B cell (primary cell): ENCODE measurements at regions not wholly inside any gene's neighbourhood (a gene's known extent, or its start where the extent isn't known, plus 50 kb on each side); places are given as distances from the start of the nearest gene placed in this dataset.

ENCODE experiments used
- ATAC-seq: fragments of 200-7000 bp; cut with Tn5 transposase; one replicate; pipeline ENCODE4 v1.10.0; 2021; ENCODE audit warnings: low read depth, mild to moderate bottlenecking, moderate number of reproducible peaks, moderate library complexity
- CTCF ChIA-PET: fragments of 350-600 bp; sonication (Branson Sonifier 250); formaldehyde crosslinking; loops from one replicate; lab custom pipeline; 2021; ENCODE audit warnings: antibody characterized with exemption, inconsistent platforms; lab: Charles Lee
- POLR2A ChIA-PET: fragments of 350-600 bp; sonication (Branson Sonifier 250); formaldehyde crosslinking; loops from one replicate; lab custom pipeline; 2021; ENCODE audit warnings: antibody characterized with exemption; lab: Charles Lee
- DNase-seq: peaks from one replicate; pipeline ENCODE4 v3.0.0; 2013
- H2AFZ ChIP-seq: 2 replicates; pipeline ENCODE4 v1.6.1; 2012; ENCODE audit warnings: mild to moderate bottlenecking, low read depth, low read length; ENCODE audit not compliant: insufficient read depth, poor library complexity, severe bottlenecking
- H3K27ac ChIP-seq, 2 donors: 1 replicate in 1 of 2; 2 replicates in 1 of 2; pipeline ENCODE4 v1.5.1; 2012 to 2013; ENCODE audit warnings: low read length in 2 of 2, mild to moderate bottlenecking in 2 of 2, moderate library complexity in 1 of 2
- H3K27me3 ChIP-seq, 4 experiments: fragments of 200-600 bp in 1 of 4; sonication (generic) in 1 of 4; replicated peaks in 1 of 4; 1 replicate in 2 of 4; 2 replicates in 2 of 4; pipeline versions ENCODE4 v1.6.1 to v1.7.0; 2013 to 2016; ENCODE audit warnings: low read length in 3 of 4, mild to moderate bottlenecking in 2 of 4, mixed read lengths in 1 of 4, moderate library complexity in 1 of 4; ENCODE audit not compliant: insufficient read depth in 4 of 4, control insufficient read depth in 3 of 4; ENCODE audit errors: control extremely low read depth in 1 of 4
- H3K36me3 ChIP-seq, 2 experiments: replicated peaks in 1 of 2; 1 replicate in 1 of 2; 2 replicates in 1 of 2; pipeline versions ENCODE4 v1.6.1 to v1.7.1; 2013; ENCODE audit warnings: low read length in 1 of 2; ENCODE audit not compliant: insufficient read depth in 2 of 2, control insufficient read depth in 1 of 2; ENCODE audit errors: control extremely low read depth in 1 of 2, extremely low read depth in 1 of 2
- H3K4me1 ChIP-seq, 2 donors: fragments of 200-600 bp in 1 of 2; sonication (generic) in 1 of 2; 1 replicate in 1 of 2; 2 replicates in 1 of 2; pipeline versions ENCODE4 v1.5.1 to v1.6.1; 2013 to 2017; ENCODE audit warnings: low read length in 2 of 2; ENCODE audit not compliant: control insufficient read depth in 2 of 2, insufficient read depth in 2 of 2
- H3K4me2 ChIP-seq: replicated peaks from 2 replicates; pipeline ENCODE3; 2012; ENCODE audit warnings: mild to moderate bottlenecking, low read depth, low read length; ENCODE audit not compliant: poor library complexity, severe bottlenecking
- H3K4me3 ChIP-seq, 5 experiments: fragments of 200-600 bp in 1 of 5; sonication (generic) in 1 of 5; 1 replicate in 3 of 5; 2 replicates in 2 of 5; pipeline versions ENCODE4 v1.5.1 to v1.7.0; 2011 to 2016; ENCODE audit warnings: low read length in 4 of 5, mild to moderate bottlenecking in 4 of 5, low read depth in 2 of 5, control low read depth in 1 of 5, moderate library complexity in 1 of 5; ENCODE audit not compliant: insufficient read depth in 1 of 5; ENCODE audit errors: control extremely low read depth in 1 of 5, extremely low read depth in 1 of 5
- H3K79me2 ChIP-seq: fragments of 200-600 bp; sonication (generic); one replicate; pipeline ENCODE4 v1.6.0; 2016; ENCODE audit warnings: low read length; ENCODE audit not compliant: control insufficient read depth, insufficient read depth
- H3K9ac ChIP-seq: fragments of 200-600 bp; sonication (generic); 2 replicates; pipeline ENCODE4 v1.6.1; 2017; ENCODE audit warnings: mild to moderate bottlenecking, low read length, moderate library complexity
- H3K9me3 ChIP-seq, 3 donors: one replicate each; pipeline versions ENCODE4 v1.6.1 to v1.7.1; 2013; ENCODE audit warnings: low read length in 2 of 3; ENCODE audit not compliant: control insufficient read depth in 2 of 3, insufficient read depth in 1 of 3; ENCODE audit errors: control extremely low read depth in 1 of 3
- H4K20me1 ChIP-seq: 2 replicates; pipeline ENCODE4 v1.6.0; 2012; ENCODE audit warnings: mild to moderate bottlenecking, low read length; ENCODE audit not compliant: insufficient read depth, control insufficient read depth, poor library complexity, severe bottlenecking
- H3K27ac Mint-ChIP-seq: one replicate; pipeline ENCODE4 v1.8.0; 2021; ENCODE audit warnings: mixed read lengths
- H3K27me3 Mint-ChIP-seq: one replicate; pipeline ENCODE4 v1.8.0; 2021; ENCODE audit warnings: mixed read lengths
- H3K4me1 Mint-ChIP-seq: one replicate; pipeline ENCODE4 v1.8.0; 2021; ENCODE audit warnings: mixed read lengths
- H3K4me3 Mint-ChIP-seq: one replicate; pipeline ENCODE4 v1.8.0; 2021; ENCODE audit warnings: mixed read lengths
- H3K9me3 Mint-ChIP-seq: one replicate; pipeline ENCODE4 v1.8.0; 2022; ENCODE audit warnings: mixed read lengths; ENCODE audit not compliant: insufficient read depth
- CTCF ChIP-seq: fragments of 200-600 bp; IDR thresholded peaks from one replicate; pipeline ENCODE4 v1.8.0; 2022; ENCODE audit warnings: antibody characterized with exemption, mild to moderate bottlenecking
- EZH2 ChIP-seq: IDR thresholded peaks from 2 replicates; pipeline ENCODE4 v1.6.1; 2012; ENCODE audit warnings: borderline replicate concordance, low read depth, mild to moderate bottlenecking, moderate library complexity, low read length; ENCODE audit not compliant: insufficient read depth, poor library complexity, severe bottlenecking
- WGBS: methylation state at CpG from one replicate; pipeline ENCODE4 v1.1.5; 2013; ENCODE audit warnings: missing lambda C conversion rate; ENCODE audit not compliant: insufficient coverage; 5-methylcytosine and 5-hydroxymethylcytosine counted together
- intact Hi-C: fragments of 100-400 bp; cut with micrococcal nuclease; formaldehyde crosslinking; loops from one replicate; pipeline ENCODE4 v1.10.0; 2022

DNA sequence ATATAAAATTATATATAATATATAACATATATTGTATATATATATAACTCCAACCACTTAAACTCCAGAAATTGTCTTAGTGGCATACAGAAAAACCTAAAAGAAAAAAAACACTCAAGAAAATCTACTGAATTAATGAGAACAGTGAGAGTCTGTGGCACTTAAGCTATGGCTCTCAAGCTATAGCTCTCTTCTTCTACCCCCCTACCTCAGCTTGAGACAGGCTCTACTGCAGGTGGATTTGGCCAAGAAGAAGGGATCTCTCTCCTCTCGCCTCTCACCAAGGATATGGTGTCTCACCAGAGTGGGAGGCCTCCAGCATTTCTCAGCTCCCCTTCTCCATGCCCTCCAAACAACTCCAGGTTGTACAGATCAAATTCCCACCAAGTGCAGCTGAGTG is 64.5 kb upstream of the DAB2 start:
- no CpG with 5 or more reads among the region's 1 CpG for WGBS
- Histone ChIP-seq H4K20me1 (no peaks in the 10 kb centered on the region), H2AFZ (no peak overlapping the region), H3K79me2 (no peaks in the 10 kb centered on the region), H3K4me1 (no peaks in the 10 kb centered on the region), H3K4me2 (no peak overlapping the region), H3K9me3 (peaks cover 0 to 5% (median 4%) of the 10 kb centered on the region in 3 donors), H3K4me3 (no peak overlapping the region), H3K27ac (no peak overlapping the region), H3K36me3 (no peaks in the 10 kb centered on the region), H3K9ac (no peak overlapping the region), H3K27me3 (peaks cover 0 to 4% (median 0%) of the 10 kb centered on the region in 4 experiments)
- ATAC-seq (no peak), DNase-seq (no peak)
- Mint-ChIP-seq H3K4me1 (no peaks in the 10 kb centered on the region), H3K27ac (no peak overlapping the region), H3K27me3 (peaks cover 9% of the 10 kb centered on the region), H3K9me3 (no peaks in the 10 kb centered on the region), H3K4me3 (no peak overlapping the region)
- no peak for TF ChIP-seq CTCF
- TF ChIP-seq EZH2 = no peak
- ChIA-PET POLR2A (no interaction called here), CTCF (no interaction called here)
- intact Hi-C loops = no loop called here

DNA sequence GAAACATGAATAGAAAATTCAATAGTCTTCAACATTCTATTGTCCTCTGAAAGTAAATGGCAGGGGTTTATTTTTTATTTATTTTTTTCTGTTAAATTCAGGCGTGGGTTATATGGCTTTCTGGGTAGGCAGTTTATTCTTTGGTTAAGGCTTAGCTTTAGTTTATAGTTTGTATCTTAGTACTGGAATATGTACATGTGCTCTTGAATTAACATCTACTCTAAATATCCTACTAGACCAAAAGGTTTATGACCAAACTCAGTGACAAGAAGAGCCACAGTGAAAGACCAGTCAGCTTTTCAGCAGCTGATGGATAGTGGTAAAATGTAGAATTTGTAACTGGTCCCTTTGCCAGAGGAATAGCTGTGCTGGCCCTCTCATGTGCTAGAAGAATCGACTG is 62.0 kb upstream of the DAB2 start:
- DNase-seq = no peak
- POLR2A ChIA-PET = no interaction called here
- Histone ChIP-seq H3K36me3 (no peaks in the 10 kb centered on the region), H3K9me3 (peaks cover 0 to 5% (median 4%) of the 10 kb centered on the region in 3 donors), H4K20me1 (no peaks in the 10 kb centered on the region), H3K4me2 (no peak overlapping the region), H3K4me1 (no peaks in the 10 kb centered on the region), H3K27ac (no peak overlapping the region), H2AFZ (no peak overlapping the region), H3K27me3 (peaks cover 0 to 4% (median 0%) of the 10 kb centered on the region in 4 experiments), H3K9ac (no peak overlapping the region), H3K79me2 (no peaks in the 10 kb centered on the region), H3K4me3 (no peak overlapping the region)
- H3K4me1 Mint-ChIP-seq = no peaks in the 10 kb centered on the region
- intact Hi-C loops = no loop called here
- TF ChIP-seq CTCF (no peak), EZH2 (no peak)
- H3K4me3 Mint-ChIP-seq = no peak overlapping the region
- no peaks in the 10 kb centered on the region for H3K9me3 Mint-ChIP-seq
- CTCF ChIA-PET = no interaction called here
- H3K27ac Mint-ChIP-seq = no peak overlapping the region
- H3K27me3 Mint-ChIP-seq = peaks cover 12% of the 10 kb centered on the region
- ATAC-seq = no peak
- WGBS = no CpG with 5 or more reads among the region's 2 CpGs
